IPS-18a (cell line): ENCODE measurements at regions not wholly inside any gene's neighbourhood (a gene's known extent, or its start where the extent isn't known, plus 50 kb on each side); places are given as distances from the start of the nearest gene placed in this dataset.

ENCODE experiments used
- H3K27ac ChIP-seq: one replicate; pipeline ENCODE4 v1.5.1; 2013; ENCODE audit warnings: low read length
- H3K27me3 ChIP-seq: one replicate; pipeline ENCODE4 v1.6.1; 2013; ENCODE audit warnings: mild to moderate bottlenecking, low read length; ENCODE audit not compliant: control insufficient read depth, insufficient read depth
- H3K36me3 ChIP-seq: one replicate; pipeline ENCODE4 v1.6.1; 2013; ENCODE audit warnings: low read depth, low read length; ENCODE audit not compliant: control insufficient read depth
- H3K4me1 ChIP-seq: one replicate; pipeline ENCODE4 v1.6.1; 2013; ENCODE audit warnings: low read depth, low read length; ENCODE audit not compliant: control insufficient read depth
- H3K4me3 ChIP-seq: one replicate; pipeline ENCODE4 v1.5.1; 2013; ENCODE audit warnings: low read length
- H3K9ac ChIP-seq: one replicate; pipeline ENCODE4 v1.6.1; 2013; ENCODE audit warnings: mild to moderate bottlenecking, low read length, moderate library complexity
- H3K9me3 ChIP-seq: one replicate; pipeline ENCODE4 v1.6.1; 2013; ENCODE audit warnings: low read depth, low read length; ENCODE audit not compliant: control insufficient read depth

- H3K27me3 ChIP-seq = no peaks in the 10 kb centered on the region
- H3K9ac ChIP-seq = no peak overlapping the region
- no peak overlapping the region for H3K27ac ChIP-seq
- H3K4me1 ChIP-seq = peaks cover 1% of the 10 kb centered on the region
- no peaks in the 10 kb centered on the region for H3K9me3 ChIP-seq
- no peaks in the 10 kb centered on the region for H3K36me3 ChIP-seq
- H3K4me3 ChIP-seq = no peak overlapping the region
These were observed 427.2 kb downstream of the OCA2 start for GRCh38 chr15:27671819-27672437.

DNA sequence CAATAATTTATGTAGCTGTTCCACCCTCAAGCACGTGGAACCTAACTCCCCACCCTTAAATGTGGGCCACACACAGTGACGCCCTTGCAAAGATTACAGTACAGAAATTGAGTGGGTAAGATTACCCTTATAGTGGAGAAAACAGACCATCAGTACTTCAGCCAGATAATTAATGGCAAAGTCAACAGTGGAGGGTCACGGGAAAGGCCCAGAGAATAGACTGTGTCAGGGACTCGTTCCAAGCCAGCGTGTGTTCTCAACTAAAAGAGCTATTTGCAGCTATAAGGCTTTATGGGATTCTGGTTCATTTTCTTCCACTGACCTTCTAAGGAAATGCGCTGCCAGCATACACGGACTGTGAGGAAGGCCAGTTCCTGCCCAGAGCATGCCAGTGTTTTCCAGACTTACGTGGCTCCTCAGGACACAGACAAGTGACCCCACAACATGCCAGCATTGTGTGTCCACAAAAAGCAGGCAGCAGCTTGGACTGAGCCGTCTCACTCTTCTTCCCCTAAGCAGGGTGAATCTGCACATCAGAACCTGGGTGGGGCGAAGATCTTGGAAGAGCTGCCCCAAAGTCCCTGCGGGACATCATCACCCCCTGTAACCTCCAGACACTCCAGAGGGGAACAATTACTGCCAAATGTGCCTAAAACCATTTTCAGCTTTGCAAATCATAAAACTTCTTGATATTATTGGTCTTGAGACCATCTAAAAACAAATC lies 428.5 kb downstream of the OCA2 start:
- no peaks in the 10 kb centered on the region for H3K9me3 ChIP-seq
- H3K9ac ChIP-seq = no peak overlapping the region
- no peaks in the 10 kb centered on the region for H3K36me3 ChIP-seq
- no peak overlapping the region for H3K27ac ChIP-seq
- no peaks in the 10 kb centered on the region for H3K4me1 ChIP-seq
- H3K27me3 ChIP-seq = no peaks in the 10 kb centered on the region
- no peak overlapping the region for H3K4me3 ChIP-seq

DNA sequence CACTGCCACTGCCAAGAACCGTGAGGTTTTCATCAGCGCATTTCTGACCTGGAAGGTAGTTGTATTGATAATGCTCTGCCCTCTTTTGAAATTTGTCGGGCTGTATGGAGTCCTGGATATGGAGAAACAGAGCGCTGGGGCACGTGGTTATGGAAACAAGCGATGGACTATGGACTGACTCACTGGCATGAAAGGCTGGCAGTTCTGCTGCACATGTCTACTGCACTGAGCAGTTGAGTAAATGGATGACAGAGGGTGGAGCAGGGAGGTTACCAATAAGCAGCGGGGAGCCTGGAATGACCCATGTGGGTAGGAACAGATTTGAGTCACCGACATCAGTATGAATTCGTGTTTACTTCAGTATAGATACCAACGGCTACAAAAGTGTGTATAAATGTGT lies 429.5 kb downstream of the OCA2 start:
- no peaks in the 10 kb centered on the region for H3K9me3 ChIP-seq
- H3K4me1 ChIP-seq = no peaks in the 10 kb centered on the region
- H3K9ac ChIP-seq = no peak overlapping the region

GRCh38 chr15:27668471-27669220 lies 430.5 kb downstream of the OCA2 start:
- Histone ChIP-seq H3K4me1 (no peaks in the 10 kb centered on the region), H3K27ac (no peak overlapping the region), H3K4me3 (no peak overlapping the region), H3K27me3 (no peaks in the 10 kb centered on the region), H3K9me3 (no peaks in the 10 kb centered on the region), H3K36me3 (no peaks in the 10 kb centered on the region), H3K9ac (no peak overlapping the region)

More for the DNA sequence above, 429.5 kb downstream of the OCA2 start:
- Histone ChIP-seq H3K4me3 (no peak overlapping the region), H3K36me3 (no peaks in the 10 kb centered on the region), H3K27ac (no peak overlapping the region), H3K27me3 (no peaks in the 10 kb centered on the region)

DNA sequence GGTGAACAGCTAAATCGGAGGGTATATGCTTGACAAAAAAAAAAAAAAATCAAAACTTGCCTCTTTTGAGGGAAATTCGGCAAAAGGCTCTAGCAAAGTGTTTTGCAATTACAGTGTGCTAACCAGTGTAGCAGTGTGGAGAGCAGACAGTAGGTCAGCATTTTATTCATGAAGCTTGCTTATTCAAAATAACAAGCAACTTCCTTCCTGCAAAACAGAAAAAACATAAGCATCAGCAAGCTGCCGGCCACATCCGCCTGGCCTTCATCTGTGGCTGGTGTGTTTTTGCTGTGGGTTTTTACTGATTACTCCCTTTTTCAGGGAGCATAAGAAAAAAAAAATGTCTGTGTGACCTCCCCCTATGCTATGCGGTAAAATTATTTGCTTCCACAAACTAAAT lies 434.1 kb downstream of the OCA2 start:
- Histone ChIP-seq H3K27me3 (no peaks in the 10 kb centered on the region), H3K9ac (no peak overlapping the region), H3K4me1 (no peaks in the 10 kb centered on the region), H3K4me3 (no peak overlapping the region), H3K9me3 (no peaks in the 10 kb centered on the region), H3K36me3 (no peaks in the 10 kb centered on the region), H3K27ac (no peak overlapping the region)

- Histone ChIP-seq H3K36me3 (no peaks in the 10 kb centered on the region), H3K4me1 (no peaks in the 10 kb centered on the region), H3K27me3 (no peaks in the 10 kb centered on the region), H3K9ac (no peak overlapping the region), H3K9me3 (no peaks in the 10 kb centered on the region), H3K27ac (no peak overlapping the region), H3K4me3 (no peak overlapping the region)
These were observed 436.2 kb downstream of the OCA2 start for GRCh38 chr15:27662892-27663291.

GRCh38 chr15:27660676-27661075 lies 438.4 kb downstream of the OCA2 start:
- Histone ChIP-seq H3K27ac (no peak overlapping the region), H3K27me3 (no peaks in the 10 kb centered on the region), H3K4me1 (no peaks in the 10 kb centered on the region), H3K9ac (no peak overlapping the region), H3K4me3 (no peak overlapping the region), H3K9me3 (no peaks in the 10 kb centered on the region), H3K36me3 (no peaks in the 10 kb centered on the region)

DNA sequence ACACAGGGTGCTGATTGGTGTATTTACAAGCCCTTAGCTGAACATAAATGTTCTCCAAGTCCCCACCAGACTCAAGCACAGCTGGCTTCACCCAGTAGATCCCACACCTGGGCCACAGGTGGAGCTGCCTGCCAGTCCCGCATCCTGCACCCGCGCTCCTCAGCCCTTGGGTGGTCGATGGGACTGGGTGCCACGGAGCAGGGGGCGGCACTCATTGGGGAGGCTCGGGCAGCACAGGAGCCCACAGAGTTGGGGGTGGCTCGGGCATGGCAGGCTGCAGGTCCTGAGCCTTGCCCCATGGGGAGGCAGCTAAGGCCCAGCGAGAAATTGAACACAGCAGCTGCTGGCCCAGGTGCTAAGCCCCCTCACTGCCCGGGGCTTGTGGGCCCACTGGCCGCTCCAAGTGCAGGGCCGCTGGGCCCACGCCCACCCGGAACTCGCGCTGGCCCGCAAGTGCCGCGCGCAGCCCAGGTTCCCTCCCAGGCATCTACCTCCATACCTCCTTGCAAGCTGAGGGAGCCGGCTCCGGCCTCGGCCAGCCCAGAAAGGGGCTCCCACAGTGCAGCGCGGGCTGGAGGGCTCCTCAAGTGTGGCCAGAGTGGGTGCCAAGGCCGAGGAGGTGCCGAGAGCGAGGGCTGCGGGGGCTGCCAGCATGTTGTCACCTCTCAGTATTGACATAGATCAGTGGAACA lies 442.7 kb downstream of the OCA2 start:
- Histone ChIP-seq H3K27me3 (no peaks in the 10 kb centered on the region), H3K9ac (no peak overlapping the region), H3K36me3 (no peaks in the 10 kb centered on the region), H3K4me1 (no peaks in the 10 kb centered on the region), H3K4me3 (no peak overlapping the region), H3K27ac (no peak overlapping the region), H3K9me3 (no peaks in the 10 kb centered on the region)

DNA sequence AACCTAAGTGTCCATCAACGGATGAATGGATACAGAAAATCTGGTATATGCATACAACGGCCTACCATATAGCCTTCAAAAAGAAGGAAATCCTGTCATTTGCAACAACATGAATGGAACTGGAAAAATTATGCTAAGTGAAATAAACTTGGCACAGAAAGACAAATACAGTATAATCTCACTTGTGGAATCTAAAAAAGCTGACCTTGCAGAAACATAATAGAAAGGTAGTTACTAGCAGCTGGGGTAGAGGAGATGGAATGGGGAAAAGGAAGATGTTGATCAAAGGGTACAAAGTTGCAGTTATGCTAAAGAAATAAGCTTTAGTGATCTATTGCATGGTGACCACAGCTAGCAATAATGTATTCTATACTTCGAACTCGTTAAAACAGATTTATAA lies 444.1 kb downstream of the OCA2 start:
- no peak overlapping the region for H3K27ac ChIP-seq

DNA sequence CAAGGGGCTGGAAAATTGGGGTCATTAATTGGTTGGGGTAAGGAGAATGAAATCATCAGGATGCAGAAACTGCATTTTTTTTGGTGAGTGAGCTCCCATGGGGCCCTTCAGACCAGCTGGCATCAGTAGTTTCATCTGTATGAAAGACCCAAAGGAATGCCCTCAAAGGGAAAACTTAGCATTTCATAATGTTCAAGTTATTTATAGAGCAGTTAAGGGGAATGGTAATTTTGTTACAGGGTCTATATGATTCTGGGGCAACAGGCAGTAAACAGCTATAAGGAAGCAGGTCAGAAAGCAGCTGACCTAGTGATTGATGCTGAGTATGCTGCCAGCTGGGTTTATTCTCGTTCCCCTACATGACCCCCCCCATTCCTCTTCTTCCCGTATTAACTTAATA lies 448.9 kb downstream of the OCA2 start:
- Histone ChIP-seq H3K4me3 (no peak overlapping the region), H3K27me3 (no peaks in the 10 kb centered on the region), H3K9me3 (no peaks in the 10 kb centered on the region), H3K9ac (no peak overlapping the region), H3K27ac (no peak overlapping the region), H3K4me1 (peaks cover 8% of the 10 kb centered on the region), H3K36me3 (no peaks in the 10 kb centered on the region)

More for the DNA sequence above, 444.1 kb downstream of the OCA2 start:
- Histone ChIP-seq H3K27me3 (no peaks in the 10 kb centered on the region), H3K4me3 (no peak overlapping the region), H3K9me3 (no peaks in the 10 kb centered on the region), H3K4me1 (no peaks in the 10 kb centered on the region), H3K36me3 (no peaks in the 10 kb centered on the region), H3K9ac (no peak overlapping the region)

DNA sequence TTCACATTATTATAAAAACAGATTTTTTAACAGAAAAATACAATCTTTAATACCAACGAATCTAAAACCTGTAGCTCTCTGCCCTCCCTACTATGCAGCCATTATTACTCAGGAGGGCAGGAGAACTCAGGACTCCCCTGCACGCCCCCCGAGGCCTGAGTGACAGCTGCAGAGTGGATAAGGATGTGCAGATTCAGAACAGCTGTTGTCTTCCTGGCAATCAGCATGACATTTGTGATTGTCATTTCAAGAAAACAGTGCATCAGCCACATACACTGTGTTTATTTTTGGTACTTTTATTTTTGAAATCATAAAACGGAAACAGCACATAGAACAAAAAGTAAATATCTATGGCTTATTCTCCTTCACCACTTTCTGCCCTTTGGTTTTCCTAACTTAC lies 450.8 kb downstream of the OCA2 start:
- Histone ChIP-seq H3K9ac (no peak overlapping the region), H3K36me3 (no peaks in the 10 kb centered on the region), H3K27me3 (no peaks in the 10 kb centered on the region), H3K4me1 (peaks cover 11% of the 10 kb centered on the region), H3K4me3 (no peak overlapping the region), H3K27ac (no peak overlapping the region), H3K9me3 (no peaks in the 10 kb centered on the region)
